H1 (cell line): ENCODE measurements at regions not wholly inside any gene's neighbourhood (a gene's known extent, or its start where the extent isn't known, plus 50 kb on each side); places are given as distances from the start of the nearest gene placed in this dataset.

Experiments
- CHD1 ChIP-seq: IDR thresholded peaks from 2 replicates; pipeline ENCODE4 v1.6.1; 2012; ENCODE audit warnings: low read depth, low read length, improper control_type of control experiment
- EP300 ChIP-seq, 2 experiments: IDR thresholded peaks; 1 replicate in 1 of 2; 2 replicates in 1 of 2; pipeline ENCODE4 v1.6.1; 2011 to 2012; ENCODE audit warnings: low read depth in 2 of 2, low read length in 2 of 2, mild to moderate bottlenecking in 2 of 2, borderline replicate concordance in 1 of 2, inconsistent platforms in 1 of 2, moderate library complexity in 1 of 2
- GTF2F1 ChIP-seq: IDR thresholded peaks from 2 replicates; pipeline ENCODE4 v1.6.1; 2012; ENCODE audit warnings: low read depth, low read length, improper control_type of control experiment, borderline replicate concordance
- SIN3A ChIP-seq, 2 experiments: IDR thresholded peaks in 1 of 2; conservative IDR thresholded peaks in 1 of 2; 2 replicates each; pipeline ENCODE4 v1.6.1; 2011 to 2012; ENCODE audit warnings: low read length in 2 of 2, improper control_type of control experiment in 1 of 2, low read depth in 1 of 2, mild to moderate bottlenecking in 1 of 2

GRCh38 chr6:74333406-74333805, 637.4 kb downstream of the CD109 start (continued):
- TF ChIP-seq GTF2F1 (no peak), SIN3A (conservative IDR thresholded peaks at IDR 0.05 in 1 of 2, IDR thresholded peaks at IDR 0.05 in 1 of 2; ENCODE audit: low read depth in 1 of 2, low read length in 2 of 2) (no peak), CHD1 (no peak), EP300 (IDR thresholded peaks at IDR 0.05; ENCODE audit: borderline replicate concordance in 1 of 2, low read depth in 2 of 2, low read length in 2 of 2) (no peak)
- TF ChIP-seq, all 59 proteins: peak for 0
